ENCODE measurements at regions not wholly inside any gene's neighbourhood (a gene's known extent, or its start where the extent isn't known, plus 50 kb on each side); places are given as distances from the start of the nearest gene placed in this dataset.

GRCh38 chrX:125641405-125641804 lies 321.7 kb downstream of the TEX13C start:
- TF ChIP-seq CTCF (IDR thresholded peaks at IDR 0.05), result no peak
- no peak for TF ChIP-seq POLR2A (IDR thresholded peaks at IDR 0.05)

Data from heart left ventricle (tissue), 13 donors.